GM12878 (cell line): ENCODE measurements at regions not wholly inside any gene's neighbourhood (a gene's known extent, or its start where the extent isn't known, plus 50 kb on each side); places are given as distances from the start of the nearest gene placed in this dataset.

ENCODE experiments used
- ATAC-seq: fragments of 200-7000 bp; cut with Tn5 transposase; 3 replicates; pipeline ENCODE4 v1.9.1; 2020; ENCODE audit warnings: mild to moderate bottlenecking, moderate library complexity
- BruUV-seq: library from RNA; stranded (reverse); fragments of 400-500 nt; replicated peaks from 2 replicates; lab custom pipeline; 2021; lab: Mats Ljungman, UMichigan
- CTCF ChIA-PET: fragments of 300-600 bp; sonication (Branson Sonifier 250); formaldehyde crosslinking; extraction: SDS; loops from one replicate; lab custom pipeline; 2021; ENCODE audit warnings: inconsistent platforms; lab: Yijun Ruan, JAX
- POLR2A ChIA-PET: fragments of 350-600 bp; formaldehyde crosslinking; extraction: SDS; loops from one replicate; lab custom pipeline; 2021; ENCODE audit warnings: inconsistent platforms; lab: Charles Lee
- RAD21 ChIA-PET: fragments of 300-600 bp; sonication (Branson Sonifier 250); formaldehyde crosslinking; loops from one replicate; lab custom pipeline; 2023; ENCODE audit warnings: antibody characterized with exemption; ENCODE audit not compliant: unreplicated experiment; lab: Charles Lee
- SMC1A ChIA-PET: fragments of 300-600 bp; sonication (Branson Sonifier 250); formaldehyde crosslinking; loops from one replicate; lab custom pipeline; 2023; ENCODE audit not compliant: unreplicated experiment, uncharacterized antibody; lab: Charles Lee
- DNase-seq: peaks from one replicate; pipeline ENCODE4 v3.0.0-alpha.2; 2011; ENCODE audit warnings: low read depth, low spot score
- FAIRE-seq: peaks from 3 replicates; lab custom pipeline; 2011; peaks lifted over from hg19 to GRCh38; lab: Jason Lieb, UNC
- H2AFZ ChIP-seq: 2 replicates; pipeline ENCODE4 v1.6.0; 2011; ENCODE audit warnings: low read depth, low read length, control low read depth; ENCODE audit not compliant: control insufficient read depth
- H3K27ac ChIP-seq: 2 replicates; pipeline ENCODE4 v1.5.1; 2011; ENCODE audit warnings: control low read depth; ENCODE audit not compliant: control insufficient read depth, insufficient read depth
- H3K27me3 ChIP-seq, 2 experiments: replicated peaks in 1 of 2; 2 replicates each; pipeline versions ENCODE4 v1.6.0 to v1.6.1; 2011; ENCODE audit warnings: low read length in 1 of 2; ENCODE audit not compliant: control insufficient read depth in 2 of 2, insufficient read depth in 2 of 2
- H3K36me3 ChIP-seq, 2 experiments: 2 replicates each; pipeline ENCODE4 v1.5.1; 2011; ENCODE audit warnings: low read length in 1 of 2; ENCODE audit not compliant: control insufficient read depth in 2 of 2, insufficient read depth in 2 of 2
- H3K4me1 ChIP-seq: 2 replicates; pipeline ENCODE4 v1.6.1; 2011; ENCODE audit warnings: mild to moderate bottlenecking, low read length, moderate library complexity, mixed read lengths; ENCODE audit not compliant: control insufficient read depth, insufficient read depth
- H3K4me2 ChIP-seq: 2 replicates; pipeline ENCODE4 v1.6.0; 2011; ENCODE audit warnings: control low read depth; ENCODE audit not compliant: control insufficient read depth, insufficient read depth
- H3K4me3 ChIP-seq: fragments of 200-600 bp; sonication (generic); 2 replicates; pipeline ENCODE4 v1.5.1; 2016
- H3K79me2 ChIP-seq: 2 replicates; pipeline ENCODE4 v1.6.0; 2011; ENCODE audit warnings: low read length; ENCODE audit not compliant: control insufficient read depth, insufficient read depth
- H3K9ac ChIP-seq: 2 replicates; pipeline ENCODE4 v1.8.0; 2011; ENCODE audit warnings: low read length, control low read depth, mixed read lengths; ENCODE audit not compliant: control insufficient read depth, insufficient read depth
- H3K9me3 ChIP-seq: replicated peaks from 3 replicates; pipeline ENCODE4 v1.5.1; 2011; ENCODE audit warnings: mild to moderate bottlenecking, low read length; ENCODE audit not compliant: control insufficient read depth, insufficient read depth
- H4K20me1 ChIP-seq: 2 replicates; pipeline ENCODE4 v1.6.0; 2011; ENCODE audit not compliant: control insufficient read depth, insufficient read depth
- BRCA1 ChIP-seq: IDR thresholded peaks from 2 replicates; pipeline ENCODE4 v1.6.1; 2011; ENCODE audit warnings: low read depth, low read length, improper control_type of control experiment
- EED ChIP-seq: sonication (generic); IDR thresholded peaks from 2 replicates; pipeline ENCODE4 v1.6.1; 2016; ENCODE audit warnings: antibody characterized with exemption, low read depth
- ESRRA ChIP-seq: IDR thresholded peaks from 2 replicates; pipeline ENCODE4 v1.6.1; 2012; ENCODE audit warnings: mild to moderate bottlenecking, low read length, improper control_type of control experiment
- FOXM1 ChIP-seq: IDR thresholded peaks from 2 replicates; pipeline ENCODE4 v1.6.1; 2012; ENCODE audit warnings: low read depth, mild to moderate bottlenecking, inconsistent platforms, low read length, moderate library complexity
- KDM1A ChIP-seq: fragments of 200-600 bp; sonication (generic); IDR thresholded peaks from 2 replicates; pipeline ENCODE4 v1.6.1; 2016; ENCODE audit warnings: borderline replicate concordance
- MTA2 ChIP-seq: fragments of 450-650 bp; IDR thresholded peaks from 2 replicates; pipeline ENCODE4 v1.6.1; 2016; ENCODE audit warnings: low read depth, mild to moderate bottlenecking, moderate library complexity
- NFIC ChIP-seq: IDR thresholded peaks from 2 replicates; pipeline ENCODE4 v1.6.1; 2012; ENCODE audit warnings: low read depth, mild to moderate bottlenecking, inconsistent platforms, low read length, moderate library complexity
- SMC3 ChIP-seq: IDR thresholded peaks from 2 replicates; pipeline ENCODE4 v1.6.1; 2011; ENCODE audit warnings: low read length, improper control_type of control experiment, borderline replicate concordance
- SREBF1 ChIP-seq: IDR thresholded peaks from 2 replicates; pipeline ENCODE4 v1.6.1; 2012; ENCODE audit warnings: mild to moderate bottlenecking, low read length
- STAT1 ChIP-seq: fragments of 450-650 bp; conservative IDR thresholded peaks from 2 replicates; pipeline ENCODE4 v1.6.1; 2014; ENCODE audit warnings: antibody characterized with exemption, mild to moderate bottlenecking
- TARDBP ChIP-seq: IDR thresholded peaks from 2 replicates; pipeline ENCODE4 v1.6.1; 2016; ENCODE audit warnings: borderline replicate concordance
- ZNF274 ChIP-seq: IDR thresholded peaks from one replicate; pipeline ENCODE4 v1.8.0; 2011; ENCODE audit not compliant: insufficient read length, insufficient read depth
- WGBS: methylation state at CpG from one replicate; pipeline ENCODE4 v1.1.6; 2016; ENCODE audit warnings: low lambda C conversion rate; ENCODE audit not compliant: insufficient replicate concordance, insufficient coverage; ENCODE audit errors: missing lambda C conversion rate; 5-methylcytosine and 5-hydroxymethylcytosine counted together
- in situ Hi-C: fragments of 300-500 bp; cut with MboI; formaldehyde crosslinking; loops from 9 replicates; pipeline ENCODE4 v1.14.3; 2018; ENCODE audit warnings: mixed read lengths
- intact Hi-C: fragments of 100-400 bp; cut with micrococcal nuclease; formaldehyde crosslinking; loops from one replicate; pipeline ENCODE4 v1.14.2; 2022; ENCODE audit not compliant: unreplicated experiment
- TF ChIP-seq, protein P1 (sequence below): fragments of 450-650 bp; IDR thresholded peaks from 2 replicates; pipeline ENCODE4 v1.6.1; 2016; ENCODE audit warnings: mild to moderate bottlenecking, moderate library complexity, borderline replicate concordance
- TF ChIP-seq, protein P2 (sequence below): IDR thresholded peaks from 2 replicates; pipeline ENCODE4 v1.6.1; 2012; ENCODE audit warnings: low read length, inconsistent platforms
- TF ChIP-seq, protein P3 (sequence below): fragments of 450-650 bp; conservative IDR thresholded peaks from 2 replicates; pipeline ENCODE4 v1.6.1; 2017; ENCODE audit warnings: mild to moderate bottlenecking, moderate library complexity

DNA sequence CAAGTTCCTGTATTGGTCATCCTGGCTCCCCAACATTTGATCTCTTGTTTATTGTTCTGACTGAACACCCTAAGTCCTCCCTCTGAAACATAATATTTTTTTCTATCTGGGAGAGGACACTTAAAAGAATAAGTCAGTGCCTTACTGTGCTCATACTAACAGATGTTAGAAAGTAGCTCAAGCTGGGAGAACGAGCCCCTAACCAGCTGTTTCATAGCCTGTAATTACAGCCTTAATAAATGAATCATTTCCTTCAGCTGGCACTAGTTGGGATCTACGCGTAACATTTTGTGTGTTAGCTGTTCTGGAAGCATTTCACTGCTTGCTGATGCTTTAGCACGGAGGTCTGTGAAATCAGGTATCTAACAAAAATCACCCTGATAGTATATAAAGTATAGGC lies 345.9 kb upstream of the RIOK2 start (continued):
- TF ChIP-seq, protein P1, sequence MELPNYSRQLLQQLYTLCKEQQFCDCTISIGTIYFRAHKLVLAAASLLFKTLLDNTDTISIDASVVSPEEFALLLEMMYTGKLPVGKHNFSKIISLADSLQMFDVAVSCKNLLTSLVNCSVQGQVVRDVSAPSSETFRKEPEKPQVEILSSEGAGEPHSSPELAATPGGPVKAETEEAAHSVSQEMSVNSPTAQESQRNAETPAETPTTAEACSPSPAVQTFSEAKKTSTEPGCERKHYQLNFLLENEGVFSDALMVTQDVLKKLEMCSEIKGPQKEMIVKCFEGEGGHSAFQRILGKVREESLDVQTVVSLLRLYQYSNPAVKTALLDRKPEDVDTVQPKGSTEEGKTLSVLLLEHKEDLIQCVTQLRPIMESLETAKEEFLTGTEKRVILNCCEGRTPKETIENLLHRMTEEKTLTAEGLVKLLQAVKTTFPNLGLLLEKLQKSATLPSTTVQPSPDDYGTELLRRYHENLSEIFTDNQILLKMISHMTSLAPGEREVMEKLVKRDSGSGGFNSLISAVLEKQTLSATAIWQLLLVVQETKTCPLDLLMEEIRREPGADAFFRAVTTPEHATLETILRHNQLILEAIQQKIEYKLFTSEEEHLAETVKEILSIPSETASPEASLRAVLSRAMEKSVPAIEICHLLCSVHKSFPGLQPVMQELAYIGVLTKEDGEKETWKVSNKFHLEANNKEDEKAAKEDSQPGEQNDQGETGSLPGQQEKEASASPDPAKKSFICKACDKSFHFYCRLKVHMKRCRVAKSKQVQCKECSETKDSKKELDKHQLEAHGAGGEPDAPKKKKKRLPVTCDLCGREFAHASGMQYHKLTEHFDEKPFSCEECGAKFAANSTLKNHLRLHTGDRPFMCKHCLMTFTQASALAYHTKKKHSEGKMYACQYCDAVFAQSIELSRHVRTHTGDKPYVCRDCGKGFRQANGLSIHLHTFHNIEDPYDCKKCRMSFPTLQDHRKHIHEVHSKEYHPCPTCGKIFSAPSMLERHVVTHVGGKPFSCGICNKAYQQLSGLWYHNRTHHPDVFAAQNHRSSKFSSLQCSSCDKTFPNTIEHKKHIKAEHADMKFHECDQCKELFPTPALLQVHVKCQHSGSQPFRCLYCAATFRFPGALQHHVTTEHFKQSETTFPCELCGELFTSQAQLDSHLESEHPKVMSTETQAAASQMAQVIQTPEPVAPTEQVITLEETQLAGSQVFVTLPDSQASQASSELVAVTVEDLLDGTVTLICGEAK, result no peak

DNA sequence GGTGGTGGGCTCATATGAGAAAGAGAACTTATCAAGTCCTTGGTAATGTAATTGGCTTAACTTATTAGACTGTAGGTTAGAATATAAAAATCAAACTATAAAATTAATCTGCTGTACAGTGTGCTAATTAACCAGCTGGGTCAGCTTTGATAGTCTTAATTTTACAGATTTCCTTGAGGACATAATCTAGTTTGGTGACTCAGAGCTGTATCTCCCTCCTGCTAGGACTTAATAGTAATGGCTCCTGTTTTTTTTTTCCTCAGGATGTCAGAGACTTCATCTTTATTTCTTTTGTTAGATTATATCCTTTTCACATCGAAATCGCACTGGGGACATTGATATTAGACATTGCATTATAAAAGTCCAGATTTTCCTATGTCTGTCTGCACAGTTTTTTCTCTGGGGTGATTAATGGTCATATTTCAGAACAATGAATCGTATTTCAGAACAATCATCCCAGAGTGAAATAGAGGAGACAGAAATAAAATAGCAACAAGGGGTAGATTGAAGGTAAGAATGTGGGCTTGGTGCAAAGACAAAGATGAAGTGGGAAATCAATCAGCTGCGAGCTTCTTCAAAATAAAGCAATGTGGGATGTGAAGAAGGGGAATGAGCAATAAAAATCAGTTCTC lies 346.4 kb upstream of the RIOK2 start:
- ChIA-PET SMC1A (interaction anchor here (0.6 to 1.3 kb wide), 6 partner anchors 16 to 1311 kb away, joined by 3 to 4 read pairs (median 3); no protein-coding TSS in a partner anchor), CTCF (interaction anchor here (1.1 kb wide), 1 partner anchor 232 kb away, joined by 6 read pairs; no protein-coding TSS in a partner anchor), RAD21 (interaction anchor here (0.6 kb wide), 1 partner anchor 298 kb away, joined by 3 read pairs; no protein-coding TSS in a partner anchor), POLR2A (no interaction called here)
- no peak for DNase-seq
- no peak overlapping the region for H3K27ac ChIP-seq
- H3K79me2 ChIP-seq, result no peaks in the 10 kb centered on the region
- in situ Hi-C loops, result no loop called here
- no peaks in the 10 kb centered on the region for H3K4me1 ChIP-seq
- H3K9ac ChIP-seq, result no peak overlapping the region
- H2AFZ ChIP-seq, result no peak overlapping the region
- FAIRE-seq, result no peak
- TF ChIP-seq, protein P2, sequence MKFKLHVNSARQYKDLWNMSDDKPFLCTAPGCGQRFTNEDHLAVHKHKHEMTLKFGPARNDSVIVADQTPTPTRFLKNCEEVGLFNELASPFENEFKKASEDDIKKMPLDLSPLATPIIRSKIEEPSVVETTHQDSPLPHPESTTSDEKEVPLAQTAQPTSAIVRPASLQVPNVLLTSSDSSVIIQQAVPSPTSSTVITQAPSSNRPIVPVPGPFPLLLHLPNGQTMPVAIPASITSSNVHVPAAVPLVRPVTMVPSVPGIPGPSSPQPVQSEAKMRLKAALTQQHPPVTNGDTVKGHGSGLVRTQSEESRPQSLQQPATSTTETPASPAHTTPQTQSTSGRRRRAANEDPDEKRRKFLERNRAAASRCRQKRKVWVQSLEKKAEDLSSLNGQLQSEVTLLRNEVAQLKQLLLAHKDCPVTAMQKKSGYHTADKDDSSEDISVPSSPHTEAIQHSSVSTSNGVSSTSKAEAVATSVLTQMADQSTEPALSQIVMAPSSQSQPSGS, result no peak
- TF ChIP-seq, protein P3, sequence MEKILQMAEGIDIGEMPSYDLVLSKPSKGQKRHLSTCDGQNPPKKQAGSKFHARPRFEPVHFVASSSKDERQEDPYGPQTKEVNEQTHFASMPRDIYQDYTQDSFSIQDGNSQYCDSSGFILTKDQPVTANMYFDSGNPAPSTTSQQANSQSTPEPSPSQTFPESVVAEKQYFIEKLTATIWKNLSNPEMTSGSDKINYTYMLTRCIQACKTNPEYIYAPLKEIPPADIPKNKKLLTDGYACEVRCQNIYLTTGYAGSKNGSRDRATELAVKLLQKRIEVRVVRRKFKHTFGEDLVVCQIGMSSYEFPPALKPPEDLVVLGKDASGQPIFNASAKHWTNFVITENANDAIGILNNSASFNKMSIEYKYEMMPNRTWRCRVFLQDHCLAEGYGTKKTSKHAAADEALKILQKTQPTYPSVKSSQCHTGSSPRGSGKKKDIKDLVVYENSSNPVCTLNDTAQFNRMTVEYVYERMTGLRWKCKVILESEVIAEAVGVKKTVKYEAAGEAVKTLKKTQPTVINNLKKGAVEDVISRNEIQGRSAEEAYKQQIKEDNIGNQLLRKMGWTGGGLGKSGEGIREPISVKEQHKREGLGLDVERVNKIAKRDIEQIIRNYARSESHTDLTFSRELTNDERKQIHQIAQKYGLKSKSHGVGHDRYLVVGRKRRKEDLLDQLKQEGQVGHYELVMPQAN, result no peak
- TF ChIP-seq BRCA1 (no peak), MTA2 (no peak), SMC3 (no peak), ESRRA (no peak), TARDBP (no peak), STAT1 (no peak), KDM1A (no peak), SREBF1 (no peak), ZNF274 (no peak), NFIC (no peak), FOXM1 (no peak), EED (no peak)
- no peak for ATAC-seq
- no peak overlapping the region for H3K4me3 ChIP-seq
- no peaks in the 10 kb centered on the region for H3K36me3 ChIP-seq
- no TSS peak for BruUV-seq
- no peaks in the 10 kb centered on the region; the same call in 2 of the 3 replicates for H3K9me3 ChIP-seq
- intact Hi-C loops, result no loop called here
- 39% methylated on average over 4 of the region's 4 CpGs for WGBS
- no peaks in the 10 kb centered on the region for H3K27me3 ChIP-seq
- no peak overlapping the region for H3K4me2 ChIP-seq
- H4K20me1 ChIP-seq, result no peaks in the 10 kb centered on the region
